Osteocyte (in vitro differentiated cells): ENCODE measurements at regions not wholly inside any gene's neighbourhood (a gene's known extent, or its start where the extent isn't known, plus 50 kb on each side); places are given as distances from the start of the nearest gene placed in this dataset.

ENCODE experiments used
- DNase-seq: peaks from one replicate; pipeline ENCODE4 v3.0.0; 2021; ENCODE audit warnings: mixed read lengths; ENCODE audit not compliant: unreplicated experiment; ENCODE audit errors: extremely low spot score
- H3K27ac Mint-ChIP-seq: one replicate; pipeline ENCODE4 v1.8.0; 2021; ENCODE audit warnings: mild to moderate bottlenecking, mixed read lengths; ENCODE audit not compliant: unreplicated experiment
- H3K27me3 Mint-ChIP-seq: one replicate; pipeline ENCODE4 v1.8.0; 2021; ENCODE audit warnings: mixed read lengths; ENCODE audit not compliant: unreplicated experiment
- H3K36me3 Mint-ChIP-seq: one replicate; pipeline ENCODE4 v1.8.0; 2021; ENCODE audit warnings: mixed read lengths; ENCODE audit not compliant: unreplicated experiment
- H3K4me1 Mint-ChIP-seq: one replicate; pipeline ENCODE4 v1.8.0; 2021; ENCODE audit warnings: mixed read lengths; ENCODE audit not compliant: unreplicated experiment
- H3K4me3 Mint-ChIP-seq: one replicate; pipeline ENCODE4 v1.8.0; 2021; ENCODE audit warnings: mild to moderate bottlenecking, moderate library complexity, mixed read lengths; ENCODE audit not compliant: unreplicated experiment
- H3K9me3 Mint-ChIP-seq: one replicate; pipeline ENCODE4 v1.8.0; 2021; ENCODE audit warnings: mixed read lengths; ENCODE audit not compliant: unreplicated experiment
- TF ChIP-seq, protein P1 (sequence below): fragments of 200-600 bp; sonication (generic); IDR thresholded peaks from 2 replicates; pipeline ENCODE4 v1.5.0; 2021; ENCODE audit warnings: antibody characterized with exemption, mild to moderate bottlenecking, moderate library complexity

DNA sequence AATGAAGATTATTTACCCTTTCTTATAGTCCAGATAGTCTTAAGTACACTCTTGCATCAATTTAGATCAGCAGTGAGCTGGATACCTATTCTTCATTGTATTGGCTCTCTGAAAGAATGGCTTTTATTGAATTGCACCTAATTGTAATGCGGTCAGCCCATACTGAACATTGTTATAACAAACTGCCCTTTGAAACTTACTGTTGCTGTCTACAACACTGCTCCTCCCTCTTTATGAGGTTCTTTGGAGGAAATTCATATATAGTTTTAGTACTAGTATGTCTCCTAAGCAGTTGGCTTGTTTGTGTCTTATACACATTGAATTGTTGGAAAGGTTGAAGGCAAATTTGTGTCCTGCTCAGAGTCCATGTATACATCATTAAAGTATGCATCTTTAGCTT lies 66.5 kb upstream of the UGP2 start:
- TF ChIP-seq, protein P1, sequence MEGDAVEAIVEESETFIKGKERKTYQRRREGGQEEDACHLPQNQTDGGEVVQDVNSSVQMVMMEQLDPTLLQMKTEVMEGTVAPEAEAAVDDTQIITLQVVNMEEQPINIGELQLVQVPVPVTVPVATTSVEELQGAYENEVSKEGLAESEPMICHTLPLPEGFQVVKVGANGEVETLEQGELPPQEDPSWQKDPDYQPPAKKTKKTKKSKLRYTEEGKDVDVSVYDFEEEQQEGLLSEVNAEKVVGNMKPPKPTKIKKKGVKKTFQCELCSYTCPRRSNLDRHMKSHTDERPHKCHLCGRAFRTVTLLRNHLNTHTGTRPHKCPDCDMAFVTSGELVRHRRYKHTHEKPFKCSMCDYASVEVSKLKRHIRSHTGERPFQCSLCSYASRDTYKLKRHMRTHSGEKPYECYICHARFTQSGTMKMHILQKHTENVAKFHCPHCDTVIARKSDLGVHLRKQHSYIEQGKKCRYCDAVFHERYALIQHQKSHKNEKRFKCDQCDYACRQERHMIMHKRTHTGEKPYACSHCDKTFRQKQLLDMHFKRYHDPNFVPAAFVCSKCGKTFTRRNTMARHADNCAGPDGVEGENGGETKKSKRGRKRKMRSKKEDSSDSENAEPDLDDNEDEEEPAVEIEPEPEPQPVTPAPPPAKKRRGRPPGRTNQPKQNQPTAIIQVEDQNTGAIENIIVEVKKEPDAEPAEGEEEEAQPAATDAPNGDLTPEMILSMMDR, result no peak
- H3K4me3 Mint-ChIP-seq, result no peak overlapping the region
- no peaks in the 10 kb centered on the region for H3K27me3 Mint-ChIP-seq
- no peak overlapping the region for H3K27ac Mint-ChIP-seq
- peaks cover 2% of the 10 kb centered on the region for H3K36me3 Mint-ChIP-seq
- H3K9me3 Mint-ChIP-seq, result peaks cover 4% of the 10 kb centered on the region
- H3K4me1 Mint-ChIP-seq, result no peaks in the 10 kb centered on the region
- DNase-seq, result no peak

DNA sequence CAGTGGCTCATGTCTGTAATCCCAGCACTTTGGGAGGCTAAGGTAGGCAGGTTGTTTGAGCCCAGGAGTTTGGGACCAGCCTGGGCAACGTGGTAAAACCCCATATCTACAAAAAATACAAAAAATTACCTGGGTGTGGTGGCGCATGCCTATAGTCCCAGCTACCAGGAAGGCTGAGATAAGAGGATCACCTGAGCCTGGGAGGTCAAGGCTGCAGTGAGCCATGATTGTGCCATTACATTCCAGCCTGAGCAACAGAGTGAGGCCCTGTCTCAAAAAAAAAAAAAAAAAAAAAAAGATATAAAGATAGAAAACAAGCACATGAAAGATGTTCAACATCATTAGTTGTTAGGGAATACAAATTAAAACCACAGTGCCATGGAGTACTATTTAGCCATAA lies 65.3 kb upstream of the UGP2 start:
- no peak overlapping the region for H3K4me3 Mint-ChIP-seq
- TF ChIP-seq, protein P1, result no peak

DNA sequence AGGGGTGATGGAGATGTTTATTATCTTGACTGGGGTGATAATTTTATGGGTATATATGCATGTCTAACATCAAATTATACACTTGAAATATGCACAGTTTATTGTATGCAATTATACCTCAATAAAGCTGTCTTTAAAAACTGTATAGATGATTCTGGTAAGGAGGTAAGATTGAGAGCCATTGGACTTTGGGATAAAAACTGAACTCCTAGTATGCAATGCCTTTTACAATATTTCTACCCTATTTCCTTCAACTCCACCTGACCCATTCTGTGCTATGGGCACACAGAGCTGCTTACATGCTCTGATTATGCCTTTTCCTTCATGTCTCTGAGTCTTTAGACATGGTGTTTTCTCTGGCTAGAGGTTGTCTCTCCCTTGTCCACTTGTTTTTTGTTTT lies 63.9 kb upstream of the UGP2 start:
- peaks cover 4% of the 10 kb centered on the region for H3K4me1 Mint-ChIP-seq
- H3K36me3 Mint-ChIP-seq, result peaks cover 2% of the 10 kb centered on the region
- DNase-seq, result no peak
- no peaks in the 10 kb centered on the region for H3K27me3 Mint-ChIP-seq
- no peak overlapping the region for H3K4me3 Mint-ChIP-seq
- TF ChIP-seq, protein P1, result no peak
- H3K9me3 Mint-ChIP-seq, result peaks cover 4% of the 10 kb centered on the region
- no peak overlapping the region for H3K27ac Mint-ChIP-seq

More for the DNA sequence above, 65.3 kb upstream of the UGP2 start:
- no peak for DNase-seq
- Mint-ChIP-seq H3K4me1 (peaks cover 4% of the 10 kb centered on the region), H3K27me3 (no peaks in the 10 kb centered on the region), H3K27ac (no peak overlapping the region), H3K36me3 (peaks cover 2% of the 10 kb centered on the region), H3K9me3 (peaks cover 4% of the 10 kb centered on the region)

DNA sequence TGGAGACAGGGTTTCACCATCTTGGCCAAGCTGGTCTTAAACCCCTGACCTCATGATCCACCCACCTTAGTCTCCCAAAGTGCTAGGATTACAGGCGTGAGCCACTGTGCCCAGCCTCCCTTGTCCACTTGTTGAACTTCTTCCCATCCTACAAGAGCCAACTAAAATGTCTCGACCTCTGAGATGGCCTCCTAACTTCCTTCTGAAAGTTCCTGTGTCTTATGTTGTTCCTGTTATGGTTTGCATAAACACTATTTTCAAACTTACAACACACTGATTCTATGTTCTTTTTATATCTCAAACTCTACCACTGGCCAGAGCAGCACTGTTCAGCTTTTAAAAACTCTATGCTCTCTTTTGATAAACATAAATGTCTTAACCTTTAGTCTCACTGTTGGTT lies 63.3 kb upstream of the UGP2 start:
- no peak for DNase-seq
- Mint-ChIP-seq H3K9me3 (peaks cover 4% of the 10 kb centered on the region), H3K27me3 (no peaks in the 10 kb centered on the region), H3K4me3 (no peak overlapping the region), H3K4me1 (peaks cover 4% of the 10 kb centered on the region), H3K36me3 (peaks cover 2% of the 10 kb centered on the region), H3K27ac (no peak overlapping the region)
- TF ChIP-seq, protein P1, result no peak

DNA sequence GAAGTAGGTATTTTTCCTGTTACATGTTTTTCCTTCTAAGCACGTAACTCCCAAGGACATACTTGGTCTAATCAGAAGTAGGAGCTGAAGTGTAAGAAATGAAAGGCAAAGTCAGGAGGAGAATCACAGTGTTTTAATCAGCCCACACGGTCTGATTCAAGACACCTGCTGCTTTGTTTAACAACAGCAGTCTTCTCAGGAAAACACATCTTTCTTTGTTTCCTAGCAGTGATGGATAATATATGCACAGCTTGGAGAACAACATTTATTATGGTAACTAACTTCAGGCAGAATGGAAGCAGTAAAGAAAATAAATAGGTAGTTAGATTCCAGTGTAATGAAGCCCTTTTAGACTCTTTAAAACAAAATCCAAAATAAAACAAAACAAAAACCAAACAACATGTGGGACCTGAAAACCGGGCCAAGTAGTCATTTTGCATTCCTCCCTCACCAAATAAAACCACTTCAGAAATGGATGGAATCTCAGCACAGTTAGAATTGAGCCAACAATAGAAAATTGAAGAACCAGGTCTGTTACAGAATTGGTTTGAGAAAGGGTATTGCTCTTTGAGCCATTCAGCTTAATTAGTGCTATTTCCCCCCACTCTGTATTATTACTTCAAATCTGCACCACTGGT lies 61.1 kb upstream of the UGP2 start:
- Mint-ChIP-seq H3K9me3 (peaks cover 4% of the 10 kb centered on the region), H3K27me3 (no peaks in the 10 kb centered on the region), H3K36me3 (no peaks in the 10 kb centered on the region), H3K27ac (no peak overlapping the region), H3K4me3 (no peak overlapping the region), H3K4me1 (peaks cover 4% of the 10 kb centered on the region)
- DNase-seq, result no peak
- TF ChIP-seq, protein P1, result no peak
